Activated CD8-positive, alpha-beta T cell treated with anti-CD3 and anti-CD28 coated beads, Interleukin-2, amount 10 ng/mL, durations not matched to agents 7 days and 5 days (primary cell): ENCODE measurements at regions not wholly inside any gene's neighbourhood (a gene's known extent, or its start where the extent isn't known, plus 50 kb on each side); places are given as distances from the start of the nearest gene placed in this dataset.

ENCODE experiments used
- ATAC-seq: fragments of 150-1000 bp; cut with Tn5 transposase; one replicate; pipeline ENCODE4 v1.10.0; 2021; ENCODE audit warnings: moderate library complexity
- CTCF ChIA-PET: fragments of 350-600 bp; sonication (Branson Sonifier 250); formaldehyde crosslinking; loops from one replicate; lab custom pipeline; 2021; ENCODE audit warnings: antibody characterized with exemption; lab: Charles Lee
- POLR2A ChIA-PET: fragments of 350-600 bp; sonication (Branson Sonifier 250); formaldehyde crosslinking; loops from one replicate; lab custom pipeline; 2021; ENCODE audit warnings: antibody characterized with exemption; lab: Charles Lee
- DNase-seq: peaks from one replicate; pipeline ENCODE4 v3.0.0-alpha.2; 2020
- H3K27ac Mint-ChIP-seq: one replicate; pipeline ENCODE4 v1.8.0; 2021; ENCODE audit warnings: mild to moderate bottlenecking, mixed read lengths
- H3K27me3 Mint-ChIP-seq: one replicate; pipeline ENCODE4 v1.8.0; 2021; ENCODE audit warnings: low read depth, mixed read lengths
- H3K36me3 Mint-ChIP-seq: one replicate; pipeline ENCODE4 v1.8.0; 2021; ENCODE audit warnings: low read depth, mixed read lengths
- H3K4me1 Mint-ChIP-seq: one replicate; pipeline ENCODE4 v1.8.0; 2021; ENCODE audit warnings: low read depth, mixed read lengths
- H3K4me3 Mint-ChIP-seq: one replicate; pipeline ENCODE4 v1.8.0; 2021; ENCODE audit warnings: mild to moderate bottlenecking, mixed read lengths
- H3K9me3 Mint-ChIP-seq: one replicate; pipeline ENCODE4 v1.8.0; 2022; ENCODE audit warnings: mixed read lengths; ENCODE audit not compliant: insufficient read depth

GRCh38 chr5:6321078-6321477 is 57.3 kb downstream of the MED10 start:
- H3K36me3 Mint-ChIP-seq = no peaks in the 10 kb centered on the region
- H3K9me3 Mint-ChIP-seq = no peaks in the 10 kb centered on the region
- no peaks in the 10 kb centered on the region for H3K27me3 Mint-ChIP-seq
- ChIA-PET POLR2A (no interaction called here), CTCF (no interaction called here)
- no peak overlapping the region for H3K4me3 Mint-ChIP-seq
- ATAC-seq = no peak
- no peak overlapping the region for H3K27ac Mint-ChIP-seq
- no peaks in the 10 kb centered on the region for H3K4me1 Mint-ChIP-seq
- DNase-seq = no peak

GRCh38 chr5:6319116-6319515 is 59.2 kb downstream of the MED10 start:
- Mint-ChIP-seq H3K36me3 (no peaks in the 10 kb centered on the region), H3K27ac (no peak overlapping the region), H3K9me3 (no peaks in the 10 kb centered on the region), H3K4me3 (no peak overlapping the region), H3K4me1 (peaks cover under 1% of the 10 kb centered on the region), H3K27me3 (no peaks in the 10 kb centered on the region)
- POLR2A ChIA-PET = no interaction called here
- ATAC-seq (no peak), DNase-seq (no peak)
- CTCF ChIA-PET = no interaction called here

- CTCF ChIA-PET = no interaction called here
- no peaks in the 10 kb centered on the region for H3K9me3 Mint-ChIP-seq
- peaks cover 4% of the 10 kb centered on the region for H3K4me1 Mint-ChIP-seq
- POLR2A ChIA-PET = no interaction called here
- H3K27me3 Mint-ChIP-seq = no peaks in the 10 kb centered on the region
- H3K27ac Mint-ChIP-seq = no peak overlapping the region
- H3K4me3 Mint-ChIP-seq = no peak overlapping the region
- DNase-seq = no peak
- H3K36me3 Mint-ChIP-seq = no peaks in the 10 kb centered on the region
- no peak for ATAC-seq
These were observed 61.1 kb downstream of the MED10 start for GRCh38 chr5:6317116-6317798.

GRCh38 chr5:6315580-6315979 is 62.8 kb downstream of the MED10 start:
- CTCF ChIA-PET = no interaction called here

GRCh38 chr5:6311568-6312501 is 66.5 kb downstream of the MED10 start:
- DNase-seq = no peak
- no peaks in the 10 kb centered on the region for H3K27me3 Mint-ChIP-seq
- H3K4me1 Mint-ChIP-seq = peaks cover 4% of the 10 kb centered on the region
- POLR2A ChIA-PET = no interaction called here
- ATAC-seq = no peak
- no peaks in the 10 kb centered on the region for H3K36me3 Mint-ChIP-seq
- CTCF ChIA-PET = no interaction called here
- H3K9me3 Mint-ChIP-seq = no peaks in the 10 kb centered on the region
- H3K4me3 Mint-ChIP-seq = no peak overlapping the region
- H3K27ac Mint-ChIP-seq = no peak overlapping the region

More at GRCh38 chr5:6315580-6315979, 62.8 kb downstream of the MED10 start:
- no peaks in the 10 kb centered on the region for H3K36me3 Mint-ChIP-seq
- no peak for DNase-seq
- no peak for ATAC-seq
- H3K9me3 Mint-ChIP-seq = no peaks in the 10 kb centered on the region
- H3K27me3 Mint-ChIP-seq = no peaks in the 10 kb centered on the region
- peaks cover 4% of the 10 kb centered on the region for H3K4me1 Mint-ChIP-seq
- POLR2A ChIA-PET = no interaction called here
- no peak overlapping the region for H3K27ac Mint-ChIP-seq
- no peak overlapping the region for H3K4me3 Mint-ChIP-seq

- no peak overlapping the region for H3K4me3 Mint-ChIP-seq
These were observed 68.4 kb downstream of the MED10 start for GRCh38 chr5:6309949-6310348.

GRCh38 chr5:6308683-6309082 is 69.7 kb downstream of the MED10 start:
- H3K4me1 Mint-ChIP-seq = no peaks in the 10 kb centered on the region
- ChIA-PET POLR2A (no interaction called here), CTCF (no interaction called here)
- no peaks in the 10 kb centered on the region for H3K27me3 Mint-ChIP-seq
- H3K4me3 Mint-ChIP-seq = no peak overlapping the region
- H3K36me3 Mint-ChIP-seq = no peaks in the 10 kb centered on the region
- ATAC-seq = no peak
- DNase-seq = no peak
- H3K27ac Mint-ChIP-seq = no peak overlapping the region
- H3K9me3 Mint-ChIP-seq = no peaks in the 10 kb centered on the region

More at GRCh38 chr5:6309949-6310348, 68.4 kb downstream of the MED10 start:
- Mint-ChIP-seq H3K36me3 (no peaks in the 10 kb centered on the region), H3K27ac (no peak overlapping the region), H3K4me1 (peaks cover 4% of the 10 kb centered on the region), H3K9me3 (no peaks in the 10 kb centered on the region), H3K27me3 (no peaks in the 10 kb centered on the region)
- ChIA-PET CTCF (no interaction called here), POLR2A (no interaction called here)
- DNase-seq (no peak), ATAC-seq (no peak)

GRCh38 chr5:6307304-6307703 is 71.0 kb downstream of the MED10 start:
- H3K4me1 Mint-ChIP-seq = no peaks in the 10 kb centered on the region
- ATAC-seq = no peak
- H3K9me3 Mint-ChIP-seq = no peaks in the 10 kb centered on the region
- no peak for DNase-seq
- H3K36me3 Mint-ChIP-seq = no peaks in the 10 kb centered on the region
- H3K27me3 Mint-ChIP-seq = no peaks in the 10 kb centered on the region
- ChIA-PET POLR2A (no interaction called here), CTCF (no interaction called here)
- H3K27ac Mint-ChIP-seq = no peak overlapping the region
- no peak overlapping the region for H3K4me3 Mint-ChIP-seq

GRCh38 chr5:6305853-6306252 is 72.5 kb downstream of the MED10 start:
- ChIA-PET CTCF (no interaction called here), POLR2A (no interaction called here)
- Mint-ChIP-seq H3K27me3 (no peaks in the 10 kb centered on the region), H3K4me3 (no peak overlapping the region), H3K9me3 (no peaks in the 10 kb centered on the region), H3K4me1 (no peaks in the 10 kb centered on the region), H3K27ac (no peak overlapping the region), H3K36me3 (no peaks in the 10 kb centered on the region)
- no peak for ATAC-seq
- no peak for DNase-seq

- no peaks in the 10 kb centered on the region for H3K27me3 Mint-ChIP-seq
- no peaks in the 10 kb centered on the region for H3K36me3 Mint-ChIP-seq
- DNase-seq (no peak), ATAC-seq (no peak)
- H3K27ac Mint-ChIP-seq = no peak overlapping the region
- no peaks in the 10 kb centered on the region for H3K4me1 Mint-ChIP-seq
- no peak overlapping the region for H3K4me3 Mint-ChIP-seq
- CTCF ChIA-PET = no interaction called here
- no peaks in the 10 kb centered on the region for H3K9me3 Mint-ChIP-seq
- POLR2A ChIA-PET = no interaction called here
These were observed 75.7 kb downstream of the MED10 start for GRCh38 chr5:6302684-6303083.

- H3K4me1 Mint-ChIP-seq = no peaks in the 10 kb centered on the region
- CTCF ChIA-PET = no interaction called here
- no peaks in the 10 kb centered on the region for H3K9me3 Mint-ChIP-seq
These were observed 76.3 kb downstream of the MED10 start for GRCh38 chr5:6302075-6302474.

GRCh38 chr5:6296524-6296923 is 81.8 kb downstream of the MED10 start:
- ATAC-seq = no peak
- no peak overlapping the region for H3K27ac Mint-ChIP-seq
- H3K4me3 Mint-ChIP-seq = no peak overlapping the region
- POLR2A ChIA-PET = no interaction called here
- H3K4me1 Mint-ChIP-seq = no peaks in the 10 kb centered on the region
- CTCF ChIA-PET = no interaction called here
- H3K36me3 Mint-ChIP-seq = no peaks in the 10 kb centered on the region
- peaks cover 5% of the 10 kb centered on the region for H3K27me3 Mint-ChIP-seq
- no peak for DNase-seq
- H3K9me3 Mint-ChIP-seq = no peaks in the 10 kb centered on the region

More at GRCh38 chr5:6302075-6302474, 76.3 kb downstream of the MED10 start:
- Mint-ChIP-seq H3K4me3 (no peak overlapping the region), H3K27ac (no peak overlapping the region), H3K27me3 (no peaks in the 10 kb centered on the region), H3K36me3 (no peaks in the 10 kb centered on the region)
- DNase-seq (no peak), ATAC-seq (no peak)
- POLR2A ChIA-PET = no interaction called here
